ENCODE measurements at regions not wholly inside any gene's neighbourhood (a gene's known extent, or its start where the extent isn't known, plus 50 kb on each side); places are given as distances from the start of the nearest gene placed in this dataset.

GRCh38 chr7:86999750-87000149 lies 59.7 kb downstream of the ELAPOR2 start:
- TF ChIP-seq POLR2A (IDR thresholded peaks at IDR 0.05) (no peak), CTCF (IDR thresholded peaks at IDR 0.05) (no peak)
